HepG2 (cell line): ENCODE measurements at regions not wholly inside any gene's neighbourhood (a gene's known extent, or its start where the extent isn't known, plus 50 kb on each side); places are given as distances from the start of the nearest gene placed in this dataset.

Experiments
- CEBPB ChIP-seq: IDR thresholded peaks from 2 replicates; pipeline ENCODE4 v1.6.1; 2011; ENCODE audit warnings: low read depth, low read length, improper control_type of control experiment, borderline replicate concordance
- FOXA3 ChIP-seq: IDR thresholded peaks from 2 replicates; pipeline ENCODE4 v1.6.1; 2016; ENCODE audit warnings: missing genetic modification reagents, missing compliant biosample characterization
- GFI1 ChIP-seq: sonication (generic); formaldehyde crosslinking; IDR thresholded peaks from 2 replicates; pipeline ENCODE4 v1.5.0; 2020; ENCODE audit warnings: missing genetic modification reagents, mild to moderate bottlenecking, borderline replicate concordance
- HNRNPK ChIP-seq: fragments of 200-400 bp; formaldehyde crosslinking; IDR thresholded peaks from 2 replicates; pipeline ENCODE4 v1.6.1; 2018; ENCODE audit warnings: low read length, low read depth, moderate library complexity, mild to moderate bottlenecking; ENCODE audit not compliant: poor library complexity, severe bottlenecking
- MAFF ChIP-seq: IDR thresholded peaks from 2 replicates; pipeline ENCODE4 v1.6.1; 2011; ENCODE audit warnings: low read depth, low read length, improper control_type of control experiment
- MTF1 ChIP-seq: sonication (generic); formaldehyde crosslinking; IDR thresholded peaks from 2 replicates; pipeline ENCODE4 v1.5.0; 2020; ENCODE audit warnings: missing genetic modification reagents
- POLR2A ChIP-seq, 2 experiments: IDR thresholded peaks; 2 replicates each; pipeline ENCODE4 v1.6.1; 2011; ENCODE audit warnings: low read depth in 2 of 2, low read length in 2 of 2, mild to moderate bottlenecking in 1 of 2, moderate library complexity in 1 of 2; ENCODE audit not compliant: insufficient read depth in 1 of 2
- TF ChIP-seq, protein P1 (sequence below): sonication (generic); formaldehyde crosslinking; IDR thresholded peaks from 2 replicates; pipeline ENCODE4 v1.8.0; 2022; ENCODE audit warnings: missing genetic modification reagents, mild to moderate bottlenecking, moderate library complexity, borderline replicate concordance
- TF ChIP-seq, protein P2 (sequence below): sonication (generic); formaldehyde crosslinking; IDR thresholded peaks from 2 replicates; pipeline ENCODE4 v1.4.0; 2020; ENCODE audit warnings: mild to moderate bottlenecking, missing genetic modification reagents
- TF ChIP-seq, protein P3 (sequence below): IDR thresholded peaks from 2 replicates; pipeline ENCODE4 v1.6.1; 2016; ENCODE audit warnings: missing genetic modification reagents, missing compliant biosample characterization

DNA sequence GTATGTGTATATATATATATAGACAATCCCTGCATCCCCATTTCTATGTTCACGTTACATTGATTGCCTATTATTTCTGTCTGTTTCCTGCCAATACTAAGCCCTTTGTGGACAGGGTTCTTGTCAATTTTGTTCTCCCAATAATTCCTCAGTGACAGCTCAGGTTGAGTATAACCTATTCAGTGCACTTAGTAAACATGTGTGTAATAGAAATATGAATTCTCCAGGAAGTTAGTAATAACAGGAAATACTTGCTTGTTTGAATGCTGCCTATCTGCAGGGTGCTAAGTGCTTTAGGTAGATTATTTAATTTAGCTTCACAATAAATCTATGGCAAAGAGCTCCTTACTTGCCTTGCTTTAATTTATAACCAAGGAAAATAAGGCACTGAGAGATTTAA lies 52.8 kb upstream of the PTGFR start:
- TF ChIP-seq MAFF (no peak), MTF1 (CRISPR knock-in tag) (no peak), HNRNPK (no peak), CEBPB (no peak), FOXA3 (no peak), GFI1 (CRISPR knock-in tag) (no peak), POLR2A (IDR thresholded peaks at IDR 0.05; ENCODE audit: insufficient read depth in 1 of 2, low read depth in 2 of 2, low read length in 2 of 2) (no peak)
- TF ChIP-seq, protein P1, sequence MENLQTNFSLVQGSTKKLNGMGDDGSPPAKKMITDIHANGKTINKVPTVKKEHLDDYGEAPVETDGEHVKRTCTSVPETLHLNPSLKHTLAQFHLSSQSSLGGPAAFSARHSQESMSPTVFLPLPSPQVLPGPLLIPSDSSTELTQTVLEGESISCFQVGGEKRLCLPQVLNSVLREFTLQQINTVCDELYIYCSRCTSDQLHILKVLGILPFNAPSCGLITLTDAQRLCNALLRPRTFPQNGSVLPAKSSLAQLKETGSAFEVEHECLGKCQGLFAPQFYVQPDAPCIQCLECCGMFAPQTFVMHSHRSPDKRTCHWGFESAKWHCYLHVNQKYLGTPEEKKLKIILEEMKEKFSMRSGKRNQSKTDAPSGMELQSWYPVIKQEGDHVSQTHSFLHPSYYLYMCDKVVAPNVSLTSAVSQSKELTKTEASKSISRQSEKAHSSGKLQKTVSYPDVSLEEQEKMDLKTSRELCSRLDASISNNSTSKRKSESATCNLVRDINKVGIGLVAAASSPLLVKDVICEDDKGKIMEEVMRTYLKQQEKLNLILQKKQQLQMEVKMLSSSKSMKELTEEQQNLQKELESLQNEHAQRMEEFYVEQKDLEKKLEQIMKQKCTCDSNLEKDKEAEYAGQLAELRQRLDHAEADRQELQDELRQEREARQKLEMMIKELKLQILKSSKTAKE (CRISPR knock-in tag) = no peak
- TF ChIP-seq, protein P2, sequence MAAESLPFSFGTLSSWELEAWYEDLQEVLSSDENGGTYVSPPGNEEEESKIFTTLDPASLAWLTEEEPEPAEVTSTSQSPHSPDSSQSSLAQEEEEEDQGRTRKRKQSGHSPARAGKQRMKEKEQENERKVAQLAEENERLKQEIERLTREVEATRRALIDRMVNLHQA (CRISPR knock-in tag) = no peak
- TF ChIP-seq, protein P3, sequence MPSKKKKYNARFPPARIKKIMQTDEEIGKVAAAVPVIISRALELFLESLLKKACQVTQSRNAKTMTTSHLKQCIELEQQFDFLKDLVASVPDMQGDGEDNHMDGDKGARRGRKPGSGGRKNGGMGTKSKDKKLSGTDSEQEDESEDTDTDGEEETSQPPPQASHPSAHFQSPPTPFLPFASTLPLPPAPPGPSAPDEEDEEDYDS = no peak
